Lung microvascular endothelial cell (primary cell): ENCODE measurements at regions not wholly inside any gene's neighbourhood (a gene's known extent, or its start where the extent isn't known, plus 50 kb on each side); places are given as distances from the start of the nearest gene placed in this dataset.
A peak's percentile ranks its signal among the peaks of the same experiment; 100 is the strongest.
"Not testable (repeated sequence)": the region's sequence is repeated elsewhere in the genome, so short reads cannot be mapped to it uniquely, and the experiment has no call there.

ENCODE experiments used
- DNase-seq, 2 donors: peaks; one replicate each; pipeline versions ENCODE4 v3.0.0 to v3.0.0-alpha.2; 2010; ENCODE audit warnings: low read depth in 2 of 2

DNA sequence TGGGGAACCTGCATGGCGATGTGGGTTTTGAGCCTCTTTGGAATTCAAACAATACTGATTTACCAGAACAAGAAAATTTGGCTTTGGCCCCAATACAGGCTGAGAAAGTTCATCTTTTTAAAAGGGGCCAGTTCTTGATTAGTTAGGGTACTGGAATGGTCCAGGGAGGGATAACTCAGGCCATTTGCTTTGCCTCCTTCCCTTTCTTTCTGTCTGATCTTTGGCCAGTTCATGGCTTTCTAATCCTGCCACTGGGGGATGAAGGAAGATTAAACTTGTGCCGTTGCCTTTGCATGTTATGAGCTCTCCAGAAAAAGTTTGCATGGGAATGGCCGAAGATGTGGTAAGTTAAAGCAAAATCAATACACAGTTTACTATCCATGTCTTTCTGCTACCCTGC is 78.4 kb downstream of the ADAMTS15 start:
- no peak for DNase-seq

DNA sequence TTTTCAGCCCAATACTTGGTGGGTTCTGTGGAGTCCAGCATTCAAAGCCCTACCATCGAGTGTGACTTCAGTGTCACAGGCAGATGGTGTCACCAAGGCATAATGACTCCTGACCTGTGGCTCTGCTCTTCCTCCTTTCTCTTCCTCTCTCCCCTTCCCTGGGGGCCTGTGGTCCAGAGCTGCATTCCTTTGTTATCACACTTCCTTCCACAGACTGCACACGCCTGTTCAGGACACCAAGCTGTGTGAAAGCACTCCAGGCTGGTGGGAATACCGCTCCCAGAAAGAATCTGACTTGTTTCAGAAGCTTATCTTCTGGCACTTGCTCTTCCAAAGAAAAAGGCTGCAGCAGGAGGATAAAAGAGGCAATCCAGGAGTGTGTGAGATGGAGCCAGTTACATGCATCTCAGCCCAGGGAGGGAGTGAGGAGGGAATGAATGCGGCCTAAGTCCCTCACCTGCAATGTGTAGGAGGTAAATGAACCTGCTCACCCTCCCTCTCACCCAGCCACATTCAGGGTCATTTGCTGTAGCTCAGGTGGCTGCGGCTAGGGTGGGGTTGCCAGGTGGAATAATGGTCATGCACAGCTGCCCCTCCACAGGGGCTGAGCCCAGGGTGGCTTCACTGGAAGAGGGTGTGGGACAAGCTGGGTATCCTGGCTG is 79.3 kb downstream of the ADAMTS15 start:
- peak; percentile 8 to 57 for DNase-seq

DNA sequence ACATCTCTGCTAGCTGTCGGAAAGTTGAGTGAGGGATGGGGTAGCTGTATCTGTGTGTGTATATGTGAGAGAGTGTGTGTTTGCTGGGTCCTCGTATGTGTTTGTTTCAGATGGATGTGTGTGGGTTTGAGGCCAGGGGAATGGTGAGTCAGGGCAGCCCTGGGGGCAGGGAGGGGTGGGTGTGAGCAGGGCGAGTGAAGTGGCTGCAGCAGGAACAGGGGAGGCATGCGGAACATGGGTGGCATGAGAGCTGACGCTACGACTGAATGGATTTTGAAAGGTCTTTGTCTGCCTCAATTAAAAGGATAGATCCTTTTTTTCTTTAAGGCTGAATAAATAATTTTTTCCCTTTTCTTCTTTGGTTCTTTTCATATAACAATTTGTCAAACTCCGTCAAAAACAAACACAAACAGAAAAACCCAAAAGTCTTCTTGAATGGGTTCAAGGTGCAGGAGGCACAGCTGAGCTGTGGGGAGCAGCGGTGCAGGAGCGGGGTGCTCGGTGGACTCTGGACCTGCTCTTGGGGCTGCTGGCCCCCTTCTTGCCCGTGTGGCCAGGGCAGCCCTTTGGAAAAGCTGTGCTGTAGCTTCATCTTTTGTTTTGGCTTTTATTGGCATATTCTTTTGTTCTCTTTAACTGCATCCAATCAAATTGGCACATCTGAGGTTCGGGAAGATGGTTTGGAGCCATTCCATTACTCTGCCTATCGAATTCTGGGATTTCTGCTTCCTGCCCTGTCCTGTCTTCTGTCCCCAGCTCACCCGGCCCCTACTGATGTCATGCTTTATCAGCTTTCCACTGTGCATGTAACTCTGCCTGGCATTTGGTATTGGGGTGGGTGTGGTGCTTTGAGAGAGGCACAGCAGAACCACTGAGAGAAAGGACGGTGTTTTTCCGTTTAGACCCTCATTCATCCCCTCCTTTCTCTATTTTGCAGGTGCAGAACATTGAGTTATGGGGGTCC is 80.1 kb downstream of the ADAMTS15 start:
- DNase-seq = peak in 1 of 2 donors; percentile 32

DNA sequence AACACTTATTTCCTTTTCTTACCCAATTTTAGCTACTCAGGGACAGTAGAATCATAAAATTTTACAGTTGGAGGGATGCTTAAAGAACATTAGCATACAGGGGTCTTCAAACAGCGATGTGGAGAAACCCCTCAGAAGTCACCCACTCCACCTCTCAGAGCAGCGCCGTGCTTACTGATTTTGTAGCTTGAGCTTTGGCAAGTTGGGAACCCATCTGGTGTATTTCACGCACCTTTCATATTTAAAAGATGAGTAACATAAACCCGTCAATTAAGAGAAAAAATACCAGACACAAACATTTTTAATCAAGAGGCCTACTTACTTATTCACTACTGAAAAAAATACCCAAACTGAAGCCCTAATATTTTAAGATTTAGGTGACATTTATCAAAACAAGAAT is 80.9 kb downstream of the ADAMTS15 start:
- DNase-seq = no peak

- DNase-seq = no peak
Measured at GRCh38 chr11:130531061-130531460, 82.6 kb downstream of the ADAMTS15 start.

DNA sequence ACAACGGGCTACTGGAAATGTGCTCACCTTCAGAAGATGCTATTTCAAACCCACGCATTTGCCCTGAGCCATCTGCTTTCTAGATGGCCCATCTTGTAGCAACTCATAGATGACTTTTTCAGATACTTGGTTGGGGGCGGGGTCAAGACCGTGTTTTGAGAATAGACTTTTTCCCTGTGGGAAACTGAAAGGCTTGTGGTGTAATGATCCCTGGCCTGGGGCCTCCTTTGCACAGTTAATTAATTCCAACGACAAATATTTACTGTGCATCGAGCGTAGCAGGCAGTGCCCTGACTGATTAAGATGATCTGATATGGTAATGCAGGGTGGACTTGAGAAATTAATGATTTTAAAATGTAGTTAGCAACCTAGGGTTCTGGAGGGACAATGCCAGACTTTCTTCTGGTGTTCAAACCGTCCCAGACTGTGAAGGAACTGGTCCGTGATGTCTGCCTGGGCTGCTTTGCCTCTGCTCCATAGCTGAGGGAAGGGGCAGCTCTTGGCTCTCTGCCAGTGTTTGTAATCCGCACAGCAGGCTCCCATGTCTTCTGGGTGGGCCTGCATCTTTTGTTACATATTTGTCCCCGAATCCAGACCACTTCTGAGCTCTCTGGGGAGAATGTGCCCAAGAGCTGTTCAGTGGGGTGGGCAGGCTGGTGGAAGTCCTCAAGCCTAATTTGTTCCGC is 84.8 kb downstream of the ADAMTS15 start:
- no peak for DNase-seq

- no peak for DNase-seq
Measured at GRCh38 chr11:130533871-130534270, 85.4 kb downstream of the ADAMTS15 start.

DNA sequence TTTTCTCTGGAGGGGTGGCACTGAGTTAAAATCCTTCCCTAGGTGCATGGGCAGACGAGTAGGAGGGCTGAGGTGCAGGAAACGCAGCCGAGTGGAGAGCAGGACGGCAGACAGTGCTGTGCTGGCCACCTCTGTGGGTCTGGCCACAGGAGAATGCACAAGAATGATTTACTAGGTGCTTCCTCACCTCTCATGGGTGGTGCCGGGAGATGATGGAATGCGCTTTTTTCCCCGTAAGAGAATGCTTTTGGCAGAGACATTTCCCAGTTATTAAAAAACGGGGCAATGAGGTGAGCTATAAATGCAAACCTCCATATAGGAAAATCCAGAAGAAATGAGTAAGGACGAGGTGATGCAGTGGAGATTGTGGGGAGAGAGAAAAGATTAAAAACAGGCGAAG is 86.1 kb downstream of the ADAMTS15 start:
- DNase-seq = no peak

GRCh38 chr11:130535520-130535919 is 87.1 kb downstream of the ADAMTS15 start:
- no peak for DNase-seq

DNA sequence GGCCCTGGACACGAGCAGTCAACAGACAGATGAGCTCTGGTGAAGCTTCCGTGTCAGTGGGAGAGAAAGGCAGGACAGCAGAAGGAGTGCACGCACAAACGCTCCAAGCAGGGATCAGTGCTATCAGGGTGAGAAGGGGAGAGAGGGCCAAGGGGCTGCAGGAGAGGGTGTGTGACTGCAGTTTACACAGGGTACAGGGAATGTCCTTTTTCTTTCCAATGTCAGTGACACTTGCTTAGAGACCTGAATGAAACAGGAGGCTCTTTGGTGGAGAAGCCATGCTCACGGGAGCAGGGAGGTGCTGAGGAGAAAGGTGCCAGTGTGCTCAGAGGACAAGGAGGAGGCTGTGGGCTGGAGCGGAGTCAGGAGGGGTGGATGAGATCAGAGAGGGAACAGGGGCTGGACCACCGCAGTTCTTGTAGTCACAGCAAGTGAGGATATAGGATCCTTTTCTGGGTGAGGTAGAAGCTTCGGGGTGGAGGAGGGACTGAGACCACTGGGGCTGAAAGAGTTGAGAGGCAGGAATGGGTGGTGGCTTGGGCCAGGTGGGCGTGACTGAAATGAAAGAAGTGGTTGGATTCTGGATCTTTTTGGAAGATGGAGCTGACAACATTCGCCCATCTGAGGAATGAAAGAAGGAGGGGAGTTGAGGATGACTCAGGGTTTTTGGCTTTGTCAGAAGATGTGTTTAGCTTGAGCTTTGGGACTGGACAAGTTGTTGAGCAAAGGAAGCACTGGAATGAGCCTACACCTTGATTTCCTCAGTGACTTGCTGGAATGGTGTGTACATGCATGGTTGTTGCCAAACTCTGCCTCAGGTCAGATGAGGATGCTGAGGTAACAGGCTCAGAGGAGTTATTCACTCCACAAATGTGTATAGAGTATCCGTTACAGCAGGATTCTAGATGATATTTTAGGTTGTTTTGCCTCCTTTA is 87.9 kb downstream of the ADAMTS15 start:
- DNase-seq = no peak

GRCh38 chr11:130539680-130540079 is 91.2 kb downstream of the ADAMTS15 start:
- not testable (repeated sequence) for DNase-seq

- DNase-seq = no peak
Measured at GRCh38 chr11:130544266-130544665, 95.8 kb downstream of the ADAMTS15 start.

DNA sequence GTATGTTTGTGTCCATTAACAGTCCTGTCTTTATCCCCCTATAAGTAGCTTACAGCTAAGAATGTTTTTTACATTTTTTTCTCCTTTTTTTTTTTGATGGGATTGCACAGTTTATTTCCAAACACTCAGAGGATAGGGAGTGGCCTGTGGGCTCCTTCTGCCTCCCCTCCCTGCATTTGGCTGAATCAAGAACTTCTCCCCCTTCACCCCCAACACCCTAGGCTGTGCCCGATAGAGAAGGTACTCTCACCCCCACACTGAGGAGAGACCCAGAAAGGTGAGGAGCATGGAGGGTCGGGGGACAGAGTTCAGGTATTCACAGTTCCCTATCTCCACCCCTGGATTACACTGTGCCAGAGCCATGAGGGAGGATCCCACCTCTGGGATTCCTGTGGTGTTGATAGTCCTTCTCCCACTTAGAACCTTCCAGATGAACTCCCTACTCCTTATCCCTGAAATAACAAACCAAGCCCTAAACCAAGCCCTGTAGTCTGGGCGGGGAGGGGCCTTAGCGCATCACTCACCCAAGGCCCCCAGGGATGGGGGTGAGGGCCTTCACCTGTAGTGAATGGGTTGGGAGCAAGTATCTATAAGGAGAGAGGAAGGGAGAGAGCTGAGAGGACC is 97.1 kb downstream of the ADAMTS15 start:
- DNase-seq = no peak

DNA sequence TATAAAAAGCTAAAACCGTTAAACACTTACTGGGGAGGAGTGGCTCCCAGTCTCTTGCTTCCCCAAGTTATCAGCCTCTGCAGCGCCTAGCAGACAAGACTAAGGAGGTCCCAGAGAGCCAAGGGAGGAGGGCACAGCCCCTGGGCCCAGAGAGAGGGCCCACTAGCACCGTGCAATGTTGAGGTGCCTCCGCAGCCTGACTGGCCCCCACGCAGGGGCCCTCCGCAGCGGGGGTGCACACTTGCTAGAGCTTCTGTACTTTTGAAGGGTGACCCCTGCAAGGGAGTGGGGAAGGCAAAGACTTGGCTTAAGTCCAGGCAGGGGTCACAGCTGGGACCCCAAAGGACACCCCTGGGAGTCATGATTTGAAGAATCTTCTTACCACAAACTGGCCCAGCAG is 98.0 kb downstream of the ADAMTS15 start:
- DNase-seq = no peak

DNA sequence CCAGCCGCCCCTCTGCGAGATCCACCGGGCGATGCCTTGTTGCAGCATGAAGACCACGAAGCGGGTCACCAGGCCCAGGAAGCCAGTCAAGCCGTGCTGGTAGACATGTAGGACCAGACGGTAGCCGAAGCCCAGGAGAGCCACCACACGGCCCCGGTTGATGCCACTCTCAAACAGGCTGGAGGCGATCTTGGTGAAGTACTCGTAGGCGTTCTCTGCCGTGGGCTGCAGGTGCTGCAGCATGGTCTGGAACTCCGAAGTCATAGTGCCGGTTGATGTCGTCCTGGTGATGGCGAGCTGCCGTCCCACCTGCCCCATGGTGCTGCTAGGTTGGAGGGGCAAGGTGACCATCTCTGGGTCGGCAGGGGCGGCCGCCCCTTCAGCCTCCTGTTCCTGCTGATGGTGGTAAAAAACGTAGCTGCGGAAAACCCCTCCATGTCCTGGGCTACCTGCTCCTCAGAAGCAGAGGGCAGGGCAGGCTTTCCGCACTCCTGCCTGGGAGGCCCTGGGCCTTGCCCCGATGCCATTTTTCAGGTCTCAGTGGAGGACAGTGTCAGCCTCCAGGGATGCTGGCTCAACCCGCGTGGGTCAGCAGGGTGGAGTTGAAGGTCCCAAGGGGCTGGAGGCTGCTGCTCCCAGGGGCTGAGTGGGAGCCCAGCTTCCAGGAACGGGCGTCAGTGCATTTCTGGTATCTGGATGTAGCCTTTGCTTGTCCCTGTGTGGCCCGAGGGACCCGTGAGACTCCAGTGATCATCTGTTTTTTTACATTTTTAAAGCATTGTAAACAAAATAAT is 98.7 kb downstream of the ADAMTS15 start:
- DNase-seq = no peak

GRCh38 chr11:130547761-130548490 is 99.5 kb downstream of the ADAMTS15 start:
- DNase-seq = no peak

- no peak for DNase-seq
Measured at GRCh38 chr11:130548491-130548833, 100.0 kb downstream of the ADAMTS15 start.

DNA sequence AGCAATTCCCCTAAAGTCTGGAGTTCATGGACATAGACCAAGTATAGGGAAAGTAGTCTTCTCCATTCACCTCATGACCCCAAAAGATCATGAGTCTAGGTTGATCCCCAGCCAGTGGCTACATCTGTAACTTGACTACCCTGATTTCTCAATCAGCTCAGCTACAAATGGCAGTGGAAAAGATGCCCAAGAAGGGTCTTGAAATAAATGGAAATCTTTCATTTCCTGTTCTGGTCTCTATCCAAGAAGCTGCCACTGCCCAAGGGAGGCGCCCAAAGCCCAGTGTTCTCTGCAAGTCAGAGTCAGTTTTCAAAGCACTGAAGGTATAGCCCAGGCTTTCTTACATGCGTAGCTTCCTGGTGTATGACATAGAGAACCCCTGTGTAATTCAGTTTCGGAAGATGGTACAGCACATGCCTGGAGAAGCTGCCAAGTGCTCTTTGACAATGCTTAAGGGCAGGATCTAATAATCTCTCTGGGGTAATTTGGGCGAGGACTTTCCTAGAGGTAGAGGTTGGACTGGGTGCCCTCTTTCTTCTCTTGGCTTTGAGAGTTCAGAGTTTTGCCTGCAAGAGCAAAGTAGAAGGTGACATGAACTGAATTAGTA is 101.1 kb downstream of the ADAMTS15 start:
- DNase-seq = no peak

DNA sequence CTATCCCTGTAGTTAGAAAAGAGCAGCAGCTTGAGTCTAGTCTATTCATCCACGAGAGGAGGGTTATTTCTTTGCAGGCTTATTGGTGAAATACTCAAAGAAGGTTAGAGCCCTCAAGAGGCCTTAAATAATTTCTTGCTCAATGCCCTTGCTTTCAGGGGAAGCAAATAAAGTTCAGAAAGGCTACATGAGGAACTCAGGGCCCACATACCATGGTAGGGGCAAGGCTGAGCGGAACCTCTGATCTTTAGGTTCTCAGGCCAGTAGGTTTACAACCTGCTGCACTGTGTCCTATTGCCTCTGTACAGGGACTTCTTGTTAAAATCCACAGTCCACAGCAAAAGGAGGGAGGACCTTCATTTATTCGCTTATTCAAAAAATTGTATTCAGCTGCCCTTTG is 101.7 kb downstream of the ADAMTS15 start:
- no peak for DNase-seq
